WTC11 (cell line): ENCODE measurements at regions not wholly inside any gene's neighbourhood (a gene's known extent, or its start where the extent isn't known, plus 50 kb on each side); places are given as distances from the start of the nearest gene placed in this dataset.

Source experiments
- JUN ChIP-seq: sonication (generic); formaldehyde crosslinking; IDR thresholded peaks from 2 replicates; pipeline ENCODE4 v1.8.0; 2023; ENCODE audit warnings: mild to moderate bottlenecking, missing genetic modification reagents
- KAT7 ChIP-seq: sonication (generic); formaldehyde crosslinking; IDR thresholded peaks from 2 replicates; pipeline ENCODE4 v1.8.1; 2023; ENCODE audit warnings: missing genetic modification reagents, mild to moderate bottlenecking, borderline replicate concordance
- SP1 ChIP-seq: sonication (generic); formaldehyde crosslinking; conservative IDR thresholded peaks from 2 replicates; pipeline ENCODE4 v1.8.1; 2022; ENCODE audit warnings: missing genetic modification reagents
- ZNF232 ChIP-seq: sonication (generic); formaldehyde crosslinking; IDR thresholded peaks from 2 replicates; pipeline ENCODE4 v1.8.0; 2022; ENCODE audit warnings: mild to moderate bottlenecking, missing genetic modification reagents
- ZNF263 ChIP-seq: sonication (generic); formaldehyde crosslinking; IDR thresholded peaks from 2 replicates; pipeline ENCODE4 v1.8.1; 2022; ENCODE audit warnings: low read depth, mild to moderate bottlenecking, moderate library complexity, missing genetic modification reagents
- TF ChIP-seq, protein P1 (sequence below): sonication (generic); formaldehyde crosslinking; IDR thresholded peaks from 2 replicates; pipeline ENCODE4 v1.8.1; 2022; ENCODE audit warnings: mild to moderate bottlenecking, moderate library complexity, missing genetic modification reagents
- TF ChIP-seq, protein P2 (sequence below): fragments of 200-600 bp; IDR thresholded peaks from 2 replicates; pipeline ENCODE4 v1.8.0; 2022; ENCODE audit warnings: antibody characterized with exemption
- TF ChIP-seq, protein P3 (sequence below): sonication (generic); formaldehyde crosslinking; IDR thresholded peaks from 2 replicates; pipeline ENCODE4 v1.8.0; 2022; ENCODE audit warnings: mild to moderate bottlenecking, missing genetic modification reagents

DNA sequence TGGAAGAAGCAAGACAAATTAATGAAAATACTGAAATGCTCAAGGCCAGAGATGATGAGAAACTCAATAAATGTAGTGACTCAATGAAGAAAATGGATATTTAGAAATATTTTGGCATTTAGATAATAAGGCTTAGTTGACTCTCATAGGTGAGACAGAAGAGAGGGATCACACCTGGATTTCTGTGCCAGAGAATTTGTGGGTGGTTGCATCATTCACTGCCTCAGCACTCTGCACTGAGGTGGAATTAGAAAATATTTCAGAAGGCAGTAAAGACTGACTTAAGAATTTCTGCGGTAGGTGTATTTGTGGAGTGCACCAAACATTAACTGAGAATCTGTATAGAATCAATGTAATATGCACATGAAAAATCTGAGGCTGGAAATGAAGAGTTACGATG lies 848.3 kb upstream of the PCDH9 start:
- TF ChIP-seq, protein P1, sequence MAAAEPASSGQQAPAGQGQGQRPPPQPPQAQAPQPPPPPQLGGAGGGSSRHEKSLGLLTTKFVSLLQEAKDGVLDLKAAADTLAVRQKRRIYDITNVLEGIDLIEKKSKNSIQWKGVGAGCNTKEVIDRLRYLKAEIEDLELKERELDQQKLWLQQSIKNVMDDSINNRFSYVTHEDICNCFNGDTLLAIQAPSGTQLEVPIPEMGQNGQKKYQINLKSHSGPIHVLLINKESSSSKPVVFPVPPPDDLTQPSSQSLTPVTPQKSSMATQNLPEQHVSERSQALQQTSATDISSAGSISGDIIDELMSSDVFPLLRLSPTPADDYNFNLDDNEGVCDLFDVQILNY (CRISPR knock-in tag), result no peak
- TF ChIP-seq ZNF232 (CRISPR knock-in tag) (no peak), ZNF263 (no peak), KAT7 (CRISPR knock-in tag) (no peak), SP1 (CRISPR knock-in tag) (no peak), JUN (CRISPR knock-in tag) (no peak)
- TF ChIP-seq, protein P2, sequence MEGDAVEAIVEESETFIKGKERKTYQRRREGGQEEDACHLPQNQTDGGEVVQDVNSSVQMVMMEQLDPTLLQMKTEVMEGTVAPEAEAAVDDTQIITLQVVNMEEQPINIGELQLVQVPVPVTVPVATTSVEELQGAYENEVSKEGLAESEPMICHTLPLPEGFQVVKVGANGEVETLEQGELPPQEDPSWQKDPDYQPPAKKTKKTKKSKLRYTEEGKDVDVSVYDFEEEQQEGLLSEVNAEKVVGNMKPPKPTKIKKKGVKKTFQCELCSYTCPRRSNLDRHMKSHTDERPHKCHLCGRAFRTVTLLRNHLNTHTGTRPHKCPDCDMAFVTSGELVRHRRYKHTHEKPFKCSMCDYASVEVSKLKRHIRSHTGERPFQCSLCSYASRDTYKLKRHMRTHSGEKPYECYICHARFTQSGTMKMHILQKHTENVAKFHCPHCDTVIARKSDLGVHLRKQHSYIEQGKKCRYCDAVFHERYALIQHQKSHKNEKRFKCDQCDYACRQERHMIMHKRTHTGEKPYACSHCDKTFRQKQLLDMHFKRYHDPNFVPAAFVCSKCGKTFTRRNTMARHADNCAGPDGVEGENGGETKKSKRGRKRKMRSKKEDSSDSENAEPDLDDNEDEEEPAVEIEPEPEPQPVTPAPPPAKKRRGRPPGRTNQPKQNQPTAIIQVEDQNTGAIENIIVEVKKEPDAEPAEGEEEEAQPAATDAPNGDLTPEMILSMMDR, result no peak
- TF ChIP-seq, protein P3, sequence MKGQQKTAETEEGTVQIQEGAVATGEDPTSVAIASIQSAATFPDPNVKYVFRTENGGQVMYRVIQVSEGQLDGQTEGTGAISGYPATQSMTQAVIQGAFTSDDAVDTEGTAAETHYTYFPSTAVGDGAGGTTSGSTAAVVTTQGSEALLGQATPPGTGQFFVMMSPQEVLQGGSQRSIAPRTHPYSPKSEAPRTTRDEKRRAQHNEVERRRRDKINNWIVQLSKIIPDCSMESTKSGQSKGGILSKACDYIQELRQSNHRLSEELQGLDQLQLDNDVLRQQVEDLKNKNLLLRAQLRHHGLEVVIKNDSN (CRISPR knock-in tag), result no peak
